Endodermal cell (in vitro differentiated cells): ENCODE measurements at regions not wholly inside any gene's neighbourhood (a gene's known extent, or its start where the extent isn't known, plus 50 kb on each side); places are given as distances from the start of the nearest gene placed in this dataset.

Experiments used
- DNase-seq: peaks from one replicate; pipeline ENCODE4 v3.0.0-alpha.2; 2017
- H3K27ac ChIP-seq: 2 replicates; pipeline ENCODE4 v1.5.1; 2013; ENCODE audit warnings: mild to moderate bottlenecking, low read depth, low read length, moderate library complexity
- H3K27me3 ChIP-seq: 2 replicates; pipeline ENCODE4 v1.6.1; 2013; ENCODE audit warnings: mild to moderate bottlenecking, low read length, moderate library complexity; ENCODE audit not compliant: insufficient read depth, control insufficient read depth, poor library complexity, severe bottlenecking
- H3K36me3 ChIP-seq: 2 replicates; pipeline ENCODE4 v1.7.0; 2013; ENCODE audit warnings: mild to moderate bottlenecking, low read length, moderate library complexity; ENCODE audit not compliant: control insufficient read depth, insufficient read depth
- H3K4me1 ChIP-seq: one replicate; pipeline ENCODE4 v1.7.0; 2013; ENCODE audit warnings: low read length; ENCODE audit not compliant: control insufficient read depth, insufficient read depth
- H3K4me3 ChIP-seq: 2 replicates; pipeline ENCODE4 v1.5.1; 2013; ENCODE audit warnings: mild to moderate bottlenecking, low read length, moderate library complexity
- H3K9ac ChIP-seq: 2 replicates; pipeline ENCODE4 v1.6.1; 2013; ENCODE audit warnings: mild to moderate bottlenecking, low read length, moderate library complexity; ENCODE audit not compliant: poor library complexity, severe bottlenecking; ENCODE audit errors: extremely low read depth
- H3K9me3 ChIP-seq: 2 replicates; pipeline ENCODE4 v1.6.1; 2013; ENCODE audit warnings: mild to moderate bottlenecking, low read length, moderate library complexity; ENCODE audit not compliant: control insufficient read depth
- H3K27ac Mint-ChIP-seq: 2 replicates; pipeline ENCODE4 v1.8.0; 2020; ENCODE audit warnings: mixed read lengths
- H3K27me3 Mint-ChIP-seq: 2 replicates; pipeline ENCODE4 v1.8.0; 2021; ENCODE audit warnings: mild to moderate bottlenecking, mixed read lengths; ENCODE audit not compliant: insufficient read depth
- H3K36me3 Mint-ChIP-seq: 2 replicates; pipeline ENCODE4 v1.8.0; 2020; ENCODE audit warnings: low read depth, mixed read lengths
- H3K4me1 Mint-ChIP-seq: 2 replicates; pipeline ENCODE4 v1.8.0; 2020; ENCODE audit warnings: mixed read lengths
- H3K4me3 Mint-ChIP-seq: 2 replicates; pipeline ENCODE4 v1.8.0; 2020; ENCODE audit warnings: mild to moderate bottlenecking, moderate library complexity, mixed read lengths
- H3K9me3 Mint-ChIP-seq: 2 replicates; pipeline ENCODE4 v1.8.0; 2020; ENCODE audit warnings: mild to moderate bottlenecking, mixed read lengths
- CTCF ChIP-seq: fragments of 200-600 bp; sonication (generic); conservative IDR thresholded peaks from 2 replicates; pipeline ENCODE4 v1.5.0; 2021; ENCODE audit warnings: antibody characterized with exemption, mild to moderate bottlenecking
- WGBS, 2 experiments: methylation state at CpG; one replicate each; pipeline versions ENCODE4 v1.1.5 to v1.1.7; 2013; ENCODE audit warnings: missing lambda C conversion rate in 2 of 2, mixed read lengths in 1 of 2; ENCODE audit not compliant: insufficient coverage in 1 of 2, insufficient read length in 1 of 2; 5-methylcytosine and 5-hydroxymethylcytosine counted together

GRCh38 chr2:6644261-6644660, 221.4 kb downstream of the CMPK2 start:
- no peaks in the 10 kb centered on the region for H3K27me3 ChIP-seq
- Mint-ChIP-seq H3K4me3 (no peak overlapping the region), H3K36me3 (no peaks in the 10 kb centered on the region), H3K27ac (no peak overlapping the region), H3K4me1 (peaks cover 14% of the 10 kb centered on the region), H3K27me3 (no peaks in the 10 kb centered on the region), H3K9me3 (no peaks in the 10 kb centered on the region)
- DNase-seq = no peak
- H3K36me3 ChIP-seq = no peaks in the 10 kb centered on the region
- H3K27ac ChIP-seq = no peak overlapping the region
- 93 to 97% methylated on average over 2 of the region's 2 CpGs for WGBS, 2 experiments
- no peak overlapping the region for H3K9ac ChIP-seq
- no peak for TF ChIP-seq CTCF
- H3K9me3 ChIP-seq = no peaks in the 10 kb centered on the region
- H3K4me3 ChIP-seq = no peak overlapping the region
- peaks cover 4% of the 10 kb centered on the region for H3K4me1 ChIP-seq

GRCh38 chr2:6645004-6645403, 220.7 kb downstream of the CMPK2 start:
- WGBS, 2 experiments = 93% methylated on average over 1 of the region's 1 CpG; no CpG with 5 or more reads in 1 of the 2 experiments
- no peaks in the 10 kb centered on the region for H3K27me3 ChIP-seq
- H3K4me1 ChIP-seq = peaks cover 4% of the 10 kb centered on the region
- Mint-ChIP-seq H3K9me3 (no peaks in the 10 kb centered on the region), H3K4me3 (no peak overlapping the region), H3K36me3 (no peaks in the 10 kb centered on the region), H3K27ac (no peak overlapping the region), H3K27me3 (no peaks in the 10 kb centered on the region), H3K4me1 (peaks cover 9% of the 10 kb centered on the region)
- no peaks in the 10 kb centered on the region for H3K36me3 ChIP-seq
- TF ChIP-seq CTCF = no peak
- H3K4me3 ChIP-seq = no peak overlapping the region
- no peak overlapping the region for H3K27ac ChIP-seq
- H3K9me3 ChIP-seq = no peaks in the 10 kb centered on the region
- DNase-seq = no peak
- H3K9ac ChIP-seq = no peak overlapping the region

- H3K36me3 ChIP-seq = no peaks in the 10 kb centered on the region
- no peak overlapping the region for H3K4me3 ChIP-seq
- H3K36me3 Mint-ChIP-seq = no peaks in the 10 kb centered on the region
- no peak for TF ChIP-seq CTCF
- H3K4me1 ChIP-seq = peaks cover under 1% of the 10 kb centered on the region
- no peak overlapping the region for H3K27ac Mint-ChIP-seq
- no peak overlapping the region for H3K9ac ChIP-seq
- H3K4me1 Mint-ChIP-seq = peaks cover 3% of the 10 kb centered on the region
- H3K27me3 Mint-ChIP-seq = no peaks in the 10 kb centered on the region
- H3K27ac ChIP-seq = no peak overlapping the region
- no peaks in the 10 kb centered on the region for H3K27me3 ChIP-seq
- no peak overlapping the region for H3K4me3 Mint-ChIP-seq
- H3K9me3 ChIP-seq = no peaks in the 10 kb centered on the region
- DNase-seq = no peak
- 88 to 94% methylated on average over 1 of the region's 1 CpG for WGBS, 2 experiments
- H3K9me3 Mint-ChIP-seq = no peaks in the 10 kb centered on the region
Measured at GRCh38 chr2:6645672-6646071, 220.0 kb downstream of the CMPK2 start.
